ENCODE measurements at regions not wholly inside any gene's neighbourhood (a gene's known extent, or its start where the extent isn't known, plus 50 kb on each side); places are given as distances from the start of the nearest gene placed in this dataset.

- no peak for DNase-seq (ENCODE audit: low read depth in 2 of 2)
Measured at GRCh38 chr1:164948101-164948500, 389.1 kb downstream of the PBX1 start.

GRCh38 chr1:164937291-164937690 is 378.3 kb downstream of the PBX1 start:
- DNase-seq (ENCODE audit: low read depth in 2 of 2), result no peak

- no peak for DNase-seq (ENCODE audit: low read depth in 2 of 2)
Measured at GRCh38 chr1:164932580-164932979, 373.6 kb downstream of the PBX1 start.

- no peak for DNase-seq (ENCODE audit: low read depth in 2 of 2)
Measured at GRCh38 chr1:164930833-164931232, 371.8 kb downstream of the PBX1 start.

GRCh38 chr1:164930241-164930640 is 371.3 kb downstream of the PBX1 start:
- DNase-seq (ENCODE audit: low read depth in 2 of 2), result no peak

- no peak for DNase-seq (ENCODE audit: low read depth in 2 of 2)
Measured at GRCh38 chr1:164928232-164928812, 369.3 kb downstream of the PBX1 start.

- DNase-seq (ENCODE audit: low read depth in 2 of 2), result no peak
Measured at GRCh38 chr1:164926107-164926506, 367.1 kb downstream of the PBX1 start.

GRCh38 chr1:164922585-164922984 is 363.6 kb downstream of the PBX1 start:
- no peak for DNase-seq (ENCODE audit: low read depth in 2 of 2)

- no peak for DNase-seq (ENCODE audit: low read depth in 2 of 2)
Measured at GRCh38 chr1:164921493-164921892, 362.5 kb downstream of the PBX1 start.

GRCh38 chr1:164918140-164918539 is 359.2 kb downstream of the PBX1 start:
- DNase-seq (ENCODE audit: low read depth in 2 of 2), result no peak

- no peak for DNase-seq (ENCODE audit: low read depth in 2 of 2)
Measured at GRCh38 chr1:164914208-164914607, 355.2 kb downstream of the PBX1 start.

GRCh38 chr1:164912290-164912689 is 353.3 kb downstream of the PBX1 start:
- DNase-seq (ENCODE audit: low read depth in 2 of 2), result no peak

GRCh38 chr1:164910671-164911070 is 351.7 kb downstream of the PBX1 start:
- DNase-seq (ENCODE audit: low read depth in 2 of 2), result no peak

GRCh38 chr1:164907666-164908065 is 348.7 kb downstream of the PBX1 start:
- no peak for DNase-seq (ENCODE audit: low read depth in 2 of 2)

- DNase-seq (ENCODE audit: low read depth in 2 of 2), result no peak
Measured at GRCh38 chr1:164905869-164906268, 346.9 kb downstream of the PBX1 start.

GRCh38 chr1:164902491-164902890 is 343.5 kb downstream of the PBX1 start:
- no peak for DNase-seq (ENCODE audit: low read depth in 2 of 2)
